ENCODE measurements at regions not wholly inside any gene's neighbourhood (a gene's known extent, or its start where the extent isn't known, plus 50 kb on each side); places are given as distances from the start of the nearest gene placed in this dataset.
"Not testable (repeated sequence)": the region's sequence is repeated elsewhere in the genome, so short reads cannot be mapped to it uniquely, and the experiment has no call there.

DNA sequence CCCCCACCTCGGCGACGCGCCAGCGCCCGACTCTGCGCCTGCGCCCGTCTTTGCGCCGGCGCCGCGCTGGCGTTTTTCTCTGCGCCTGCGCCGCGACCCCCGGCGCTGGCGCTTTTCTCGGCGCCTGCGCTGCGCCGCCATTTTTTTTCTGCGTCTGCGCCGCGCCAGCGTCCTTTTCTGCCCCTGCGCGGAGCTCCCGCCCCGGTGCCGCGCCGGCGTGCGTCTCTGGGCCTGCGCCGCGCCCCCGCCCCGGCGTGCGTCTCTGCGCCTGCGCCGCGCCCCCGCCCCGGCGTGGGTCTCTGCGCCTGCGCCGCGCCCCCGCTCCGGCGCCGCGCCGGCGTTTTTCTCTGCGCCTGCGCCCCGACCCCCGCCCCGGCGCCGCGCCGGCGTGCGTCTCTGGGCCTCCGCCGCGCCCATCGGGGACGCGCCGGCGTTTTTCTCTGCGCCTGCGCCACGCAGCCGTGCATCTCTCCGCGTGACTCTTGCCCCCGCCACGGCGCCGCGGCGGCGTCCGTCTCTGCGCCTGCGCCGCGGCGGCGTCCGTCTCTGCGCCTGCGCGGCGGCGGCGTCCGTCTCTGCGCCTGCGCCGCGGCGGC is 52.4 kb upstream of the DUX4 start:
- TF ChIP-seq, protein P1, sequence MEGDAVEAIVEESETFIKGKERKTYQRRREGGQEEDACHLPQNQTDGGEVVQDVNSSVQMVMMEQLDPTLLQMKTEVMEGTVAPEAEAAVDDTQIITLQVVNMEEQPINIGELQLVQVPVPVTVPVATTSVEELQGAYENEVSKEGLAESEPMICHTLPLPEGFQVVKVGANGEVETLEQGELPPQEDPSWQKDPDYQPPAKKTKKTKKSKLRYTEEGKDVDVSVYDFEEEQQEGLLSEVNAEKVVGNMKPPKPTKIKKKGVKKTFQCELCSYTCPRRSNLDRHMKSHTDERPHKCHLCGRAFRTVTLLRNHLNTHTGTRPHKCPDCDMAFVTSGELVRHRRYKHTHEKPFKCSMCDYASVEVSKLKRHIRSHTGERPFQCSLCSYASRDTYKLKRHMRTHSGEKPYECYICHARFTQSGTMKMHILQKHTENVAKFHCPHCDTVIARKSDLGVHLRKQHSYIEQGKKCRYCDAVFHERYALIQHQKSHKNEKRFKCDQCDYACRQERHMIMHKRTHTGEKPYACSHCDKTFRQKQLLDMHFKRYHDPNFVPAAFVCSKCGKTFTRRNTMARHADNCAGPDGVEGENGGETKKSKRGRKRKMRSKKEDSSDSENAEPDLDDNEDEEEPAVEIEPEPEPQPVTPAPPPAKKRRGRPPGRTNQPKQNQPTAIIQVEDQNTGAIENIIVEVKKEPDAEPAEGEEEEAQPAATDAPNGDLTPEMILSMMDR (IDR thresholded peaks at IDR 0.05), result not testable (repeated sequence)
- TF ChIP-seq EP300 (IDR thresholded peaks at IDR 0.05; ENCODE audit: low read depth), result not testable (repeated sequence)

All from transverse colon (tissue), 3 donors.